GM21529 (cell line): ENCODE measurements at regions not wholly inside any gene's neighbourhood (a gene's known extent, or its start where the extent isn't known, plus 50 kb on each side); places are given as distances from the start of the nearest gene placed in this dataset.
"Not testable (repeated sequence)": the region's sequence is repeated elsewhere in the genome, so short reads cannot be mapped to it uniquely, and the experiment has no call there.

Experiments
- ATAC-seq: cut with Tn5 transposase; IDR thresholded peaks from one replicate; pipeline ENCODE4 v1.9.1; 2021; ENCODE audit not compliant: unreplicated experiment

GRCh38 chr4:82301390-82301789, 72.4 kb downstream of the HNRNPD start:
- not testable (repeated sequence) for ATAC-seq

- peak; percentile 100 for ATAC-seq
These were observed 80.5 kb downstream of the HNRNPD start for GRCh38 chr4:82293304-82293703.

GRCh38 chr4:82287720-82288119, 86.1 kb downstream of the HNRNPD start:
- no peak for ATAC-seq

- ATAC-seq = peak; percentile 100
These were observed 88.7 kb downstream of the HNRNPD start for GRCh38 chr4:82284858-82285805.

GRCh38 chr4:82284475-82284857, 89.3 kb downstream of the HNRNPD start:
- ATAC-seq = no peak

GRCh38 chr4:82282875-82283274, 90.9 kb downstream of the HNRNPD start:
- no peak for ATAC-seq

GRCh38 chr4:82279550-82279949, 94.2 kb downstream of the HNRNPD start:
- ATAC-seq = not testable (repeated sequence)

GRCh38 chr4:82276332-82276640, 97.5 kb downstream of the HNRNPD start:
- no peak for ATAC-seq

GRCh38 chr4:82275431-82276331, 98.1 kb downstream of the HNRNPD start:
- ATAC-seq = no peak

- not testable (repeated sequence) for ATAC-seq
These were observed 99.1 kb downstream of the HNRNPD start for GRCh38 chr4:82274700-82275099.

- not testable (repeated sequence) for ATAC-seq
These were observed 101.3 kb downstream of the HNRNPD start for GRCh38 chr4:82272523-82272922.

- not testable (repeated sequence) for ATAC-seq
These were observed 101.8 kb downstream of the HNRNPD start for GRCh38 chr4:82271915-82272480.

GRCh38 chr4:82268826-82269193, 105.0 kb downstream of the HNRNPD start:
- no peak for ATAC-seq

GRCh38 chr4:82268050-82268825, 105.6 kb downstream of the HNRNPD start:
- ATAC-seq = peak; percentile 89

- ATAC-seq = no peak
These were observed 106.3 kb downstream of the HNRNPD start for GRCh38 chr4:82267506-82267905.

- ATAC-seq = no peak
These were observed 107.4 kb downstream of the HNRNPD start for GRCh38 chr4:82266345-82266744.

- ATAC-seq = no peak
These were observed 112.7 kb downstream of the HNRNPD start for GRCh38 chr4:82261084-82261483.

GRCh38 chr4:82260632-82261031, 113.2 kb downstream of the HNRNPD start:
- ATAC-seq = no peak

- no peak for ATAC-seq
These were observed 117.1 kb downstream of the HNRNPD start for GRCh38 chr4:82256718-82257117.

- ATAC-seq = no peak
These were observed 118.1 kb downstream of the HNRNPD start for GRCh38 chr4:82255657-82256056.
